BE2C (cell line): ENCODE measurements at regions not wholly inside any gene's neighbourhood (a gene's known extent, or its start where the extent isn't known, plus 50 kb on each side); places are given as distances from the start of the nearest gene placed in this dataset.

Experiments
- DNase-seq: peaks from one replicate; pipeline ENCODE4 v3.0.0-alpha.2; 2020
- H3K27me3 ChIP-seq: fragments of 250-450 bp; sonication (Bioruptor Pico); 2 replicates; pipeline ENCODE4 v1.5.1; 2020; ENCODE audit warnings: mild to moderate bottlenecking
- H3K36me3 ChIP-seq: fragments of 250-450 bp; sonication (Bioruptor Pico); 2 replicates; pipeline ENCODE4 v1.5.1; 2020; ENCODE audit warnings: mild to moderate bottlenecking
- H3K4me1 ChIP-seq: fragments of 250-450 bp; sonication (Bioruptor Pico); 2 replicates; pipeline ENCODE4 v1.5.1; 2020
- H3K4me3 ChIP-seq: 2 replicates; pipeline ENCODE4 v1.5.1; 2011; ENCODE audit warnings: low read depth, low read length
- H3K9me3 ChIP-seq: fragments of 250-450 bp; sonication (Bioruptor Pico); 2 replicates; pipeline ENCODE4 v1.5.1; 2020
- CTCF ChIP-seq: IDR thresholded peaks from 2 replicates; pipeline ENCODE4 v1.5.1; 2012; ENCODE audit warnings: mild to moderate bottlenecking, low read depth, low read length

GRCh38 chr20:57779401-57780003 is 69.7 kb upstream of the PMEPA1 start:
- H3K27me3 ChIP-seq: no peaks in the 10 kb centered on the region
- no peak overlapping the region for H3K4me3 ChIP-seq
- DNase-seq: no peak
- H3K9me3 ChIP-seq: no peaks in the 10 kb centered on the region
- H3K4me1 ChIP-seq: no peaks in the 10 kb centered on the region; the same call in 1 of the 2 replicates
- no peak for TF ChIP-seq CTCF
- no peaks in the 10 kb centered on the region for H3K36me3 ChIP-seq

- no peaks in the 10 kb centered on the region for H3K27me3 ChIP-seq
- H3K36me3 ChIP-seq: no peaks in the 10 kb centered on the region
- no peak for DNase-seq
- H3K4me1 ChIP-seq: no peaks in the 10 kb centered on the region; the same call in 1 of the 2 replicates
- H3K4me3 ChIP-seq: no peak overlapping the region
- no peak for TF ChIP-seq CTCF
- H3K9me3 ChIP-seq: no peaks in the 10 kb centered on the region
Measured at GRCh38 chr20:57777911-57778310, 68.1 kb upstream of the PMEPA1 start.

GRCh38 chr20:57774951-57775350 is 65.1 kb upstream of the PMEPA1 start:
- no peak for DNase-seq
- Histone ChIP-seq H3K27me3 (no peaks in the 10 kb centered on the region), H3K4me3 (no peak overlapping the region), H3K9me3 (no peaks in the 10 kb centered on the region), H3K4me1 (no peaks in the 10 kb centered on the region), H3K36me3 (no peaks in the 10 kb centered on the region)
- no peak for TF ChIP-seq CTCF

GRCh38 chr20:57774111-57774880 is 64.5 kb upstream of the PMEPA1 start:
- no peaks in the 10 kb centered on the region for H3K36me3 ChIP-seq
- DNase-seq: no peak
- H3K27me3 ChIP-seq: no peaks in the 10 kb centered on the region
- H3K4me3 ChIP-seq: no peak overlapping the region
- no peaks in the 10 kb centered on the region for H3K4me1 ChIP-seq
- no peaks in the 10 kb centered on the region for H3K9me3 ChIP-seq
- TF ChIP-seq CTCF: no peak

- H3K27me3 ChIP-seq: no peaks in the 10 kb centered on the region
Measured at GRCh38 chr20:57773059-57773815, 63.4 kb upstream of the PMEPA1 start.

More at GRCh38 chr20:57773059-57773815, 63.4 kb upstream of the PMEPA1 start:
- Histone ChIP-seq H3K9me3 (no peaks in the 10 kb centered on the region), H3K4me3 (no peak overlapping the region), H3K36me3 (no peaks in the 10 kb centered on the region), H3K4me1 (no peaks in the 10 kb centered on the region)
- no peak for TF ChIP-seq CTCF
- DNase-seq: no peak
